CD4-positive, CD25-positive, alpha-beta regulatory T cell (primary cell): ENCODE measurements at regions not wholly inside any gene's neighbourhood (a gene's known extent, or its start where the extent isn't known, plus 50 kb on each side); places are given as distances from the start of the nearest gene placed in this dataset.

Experiments
- ATAC-seq, 2 donors: fragments of 150-1000 bp; cut with Tn5 transposase; one replicate each; pipeline ENCODE4 v1.10.0; 2021; ENCODE audit warnings: low read depth in 2 of 2, moderate number of reproducible peaks in 2 of 2, moderate library complexity in 1 of 2
- DNase-seq, 3 donors: peaks; one replicate each; pipeline versions ENCODE4 v3.0.0 to v3.0.0-alpha.2; 2012 to 2022; ENCODE audit warnings: mixed read lengths in 1 of 3
- H3K27ac ChIP-seq: one replicate; pipeline ENCODE4 v1.7.0; 2013; ENCODE audit warnings: mild to moderate bottlenecking, low read length; ENCODE audit not compliant: insufficient read depth, poor library complexity, severe bottlenecking
- H3K27me3 ChIP-seq: one replicate; pipeline ENCODE4 v1.7.0; 2013; ENCODE audit warnings: low read length; ENCODE audit not compliant: control insufficient read depth, insufficient read depth
- H3K36me3 ChIP-seq: one replicate; pipeline ENCODE4 v1.7.0; 2013; ENCODE audit warnings: mild to moderate bottlenecking, low read length, moderate library complexity; ENCODE audit not compliant: control insufficient read depth, insufficient read depth
- H3K4me1 ChIP-seq: 2 replicates; pipeline ENCODE4 v1.7.0; 2013; ENCODE audit warnings: mild to moderate bottlenecking, low read length; ENCODE audit not compliant: insufficient read depth, control insufficient read depth, poor library complexity, severe bottlenecking
- H3K4me3 ChIP-seq: one replicate; pipeline ENCODE4 v1.7.0; 2013; ENCODE audit warnings: low read depth, mild to moderate bottlenecking, low read length, moderate library complexity
- H3K9me3 ChIP-seq, 2 experiments: 1 replicate in 1 of 2; 2 replicates in 1 of 2; pipeline ENCODE4 v1.7.0; 2013; ENCODE audit warnings: low read length in 2 of 2, mild to moderate bottlenecking in 1 of 2, moderate library complexity in 1 of 2; ENCODE audit not compliant: control insufficient read depth in 2 of 2
- H3K27ac Mint-ChIP-seq, 3 donors: one replicate each; pipeline ENCODE4 v1.8.0; 2020 to 2022; ENCODE audit warnings: mild to moderate bottlenecking in 3 of 3, mixed read lengths in 3 of 3, moderate library complexity in 2 of 3
- H3K27me3 Mint-ChIP-seq: one replicate; pipeline ENCODE4 v1.8.0; 2022; ENCODE audit warnings: mild to moderate bottlenecking, mixed read lengths
- H3K36me3 Mint-ChIP-seq: one replicate; pipeline ENCODE4 v1.8.0; 2020; ENCODE audit warnings: mixed read lengths
- H3K4me1 Mint-ChIP-seq, 4 donors: one replicate each; pipeline ENCODE4 v1.8.0; 2020 to 2022; ENCODE audit warnings: mixed read lengths in 4 of 4, mild to moderate bottlenecking in 1 of 4
- H3K4me3 Mint-ChIP-seq, 4 donors: one replicate each; pipeline ENCODE4 v1.8.0; 2020 to 2022; ENCODE audit warnings: mild to moderate bottlenecking in 4 of 4, mixed read lengths in 4 of 4, moderate library complexity in 3 of 4
- H3K9me3 Mint-ChIP-seq, 7 donors: one replicate each; pipeline ENCODE4 v1.8.0; 2020 to 2022; ENCODE audit warnings: mixed read lengths in 7 of 7, mild to moderate bottlenecking in 3 of 7, moderate library complexity in 2 of 7

DNA sequence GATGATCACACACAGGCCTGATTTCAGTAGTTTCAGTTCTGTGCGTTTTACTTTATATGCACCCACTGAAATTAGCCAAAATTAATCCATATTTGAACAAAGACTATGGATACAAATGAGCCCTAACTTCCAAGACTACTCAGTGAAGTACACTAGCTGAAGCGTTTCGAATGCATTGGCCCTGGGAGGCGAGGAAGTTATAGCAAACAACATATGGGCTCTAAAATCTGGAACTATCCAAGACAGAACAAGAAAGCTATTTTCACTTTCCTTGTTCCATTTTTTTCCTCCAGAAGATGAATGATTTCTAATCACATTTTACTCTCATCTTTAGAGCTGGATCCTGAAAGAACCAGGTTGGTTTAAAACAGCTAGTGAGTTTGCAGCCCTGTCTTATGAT lies 399.4 kb upstream of the HNRNPA3 start:
- Histone ChIP-seq H3K36me3 (no peaks in the 10 kb centered on the region), H3K27me3 (peaks cover 4% of the 10 kb centered on the region), H3K27ac (no peak overlapping the region), H3K4me1 (no peaks in the 10 kb centered on the region), H3K9me3 (no peaks in the 10 kb centered on the region), H3K4me3 (no peak overlapping the region)
- peaks cover 4% of the 10 kb centered on the region for H3K27me3 Mint-ChIP-seq
- no peaks in the 10 kb centered on the region for H3K36me3 Mint-ChIP-seq
- H3K4me3 Mint-ChIP-seq: no peak overlapping the region
- H3K27ac Mint-ChIP-seq: no peak overlapping the region
- H3K9me3 Mint-ChIP-seq: no peaks in the 10 kb centered on the region
- DNase-seq: no peak
- peaks cover 0 to 3% (median 1%) of the 10 kb centered on the region in 4 donors for H3K4me1 Mint-ChIP-seq
- no peak for ATAC-seq

DNA sequence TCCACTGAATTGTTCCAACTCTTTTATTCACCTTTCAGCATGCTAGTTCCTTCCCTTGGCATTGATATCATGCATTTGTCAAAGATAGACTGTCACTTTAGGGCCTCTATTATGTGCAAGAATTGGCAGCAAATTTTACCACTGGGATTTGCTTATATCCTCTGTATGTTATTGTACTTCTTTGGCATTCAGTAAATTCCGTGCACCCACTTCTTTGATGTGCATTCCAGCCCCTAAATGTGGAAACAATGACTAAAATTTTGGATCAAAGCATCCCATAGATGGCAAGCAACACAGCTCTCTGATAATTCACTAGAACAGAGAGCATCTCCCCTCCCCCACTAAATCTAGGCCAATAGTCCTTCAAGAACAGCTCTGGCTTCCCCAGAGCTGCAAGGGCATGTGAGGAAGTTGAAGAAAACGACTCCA lies 399.0 kb upstream of the HNRNPA3 start:
- ATAC-seq (no peak), DNase-seq (no peak)
- H3K27me3 Mint-ChIP-seq: peaks cover 4% of the 10 kb centered on the region
- no peaks in the 10 kb centered on the region for H3K4me1 ChIP-seq
- H3K4me3 Mint-ChIP-seq: no peak overlapping the region
- no peaks in the 10 kb centered on the region for H3K9me3 ChIP-seq
- H3K4me3 ChIP-seq: no peak overlapping the region
- no peak overlapping the region for H3K27ac ChIP-seq
- no peaks in the 10 kb centered on the region for H3K9me3 Mint-ChIP-seq
- peaks cover 0 to 3% (median 1%) of the 10 kb centered on the region in 4 donors for H3K4me1 Mint-ChIP-seq
- H3K36me3 Mint-ChIP-seq: no peaks in the 10 kb centered on the region
- no peak overlapping the region for H3K27ac Mint-ChIP-seq
- H3K36me3 ChIP-seq: no peaks in the 10 kb centered on the region
- peaks cover 4% of the 10 kb centered on the region for H3K27me3 ChIP-seq

DNA sequence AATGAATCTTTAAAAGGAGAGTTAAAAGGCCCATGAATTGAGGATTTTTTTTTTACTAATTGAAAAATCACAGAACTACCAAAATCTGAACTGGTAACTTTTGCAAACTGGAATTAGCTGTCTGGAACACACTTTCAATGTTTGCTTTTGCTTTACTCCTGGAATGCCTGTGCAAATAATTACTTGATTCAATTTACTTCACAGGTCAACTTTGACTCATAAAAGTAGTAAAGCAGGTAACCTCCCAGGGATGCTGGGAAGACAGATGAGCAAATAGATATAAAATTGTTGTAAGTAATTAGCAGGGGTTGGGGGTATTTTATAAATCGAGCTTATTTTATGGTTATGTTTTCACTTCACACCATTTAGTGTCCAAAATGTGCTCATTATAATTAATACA lies 398.3 kb upstream of the HNRNPA3 start:
- Mint-ChIP-seq H3K27me3 (peaks cover 4% of the 10 kb centered on the region), H3K4me3 (no peak overlapping the region), H3K27ac (no peak overlapping the region), H3K9me3 (no peaks in the 10 kb centered on the region), H3K4me1 (peaks cover 0 to 3% (median 1%) of the 10 kb centered on the region in 4 donors), H3K36me3 (no peaks in the 10 kb centered on the region)
- no peak overlapping the region for H3K4me3 ChIP-seq
- no peaks in the 10 kb centered on the region for H3K9me3 ChIP-seq
- H3K36me3 ChIP-seq: no peaks in the 10 kb centered on the region
- peaks cover 4% of the 10 kb centered on the region for H3K27me3 ChIP-seq
- DNase-seq: no peak
- H3K27ac ChIP-seq: no peak overlapping the region
- H3K4me1 ChIP-seq: no peaks in the 10 kb centered on the region
- no peak for ATAC-seq

DNA sequence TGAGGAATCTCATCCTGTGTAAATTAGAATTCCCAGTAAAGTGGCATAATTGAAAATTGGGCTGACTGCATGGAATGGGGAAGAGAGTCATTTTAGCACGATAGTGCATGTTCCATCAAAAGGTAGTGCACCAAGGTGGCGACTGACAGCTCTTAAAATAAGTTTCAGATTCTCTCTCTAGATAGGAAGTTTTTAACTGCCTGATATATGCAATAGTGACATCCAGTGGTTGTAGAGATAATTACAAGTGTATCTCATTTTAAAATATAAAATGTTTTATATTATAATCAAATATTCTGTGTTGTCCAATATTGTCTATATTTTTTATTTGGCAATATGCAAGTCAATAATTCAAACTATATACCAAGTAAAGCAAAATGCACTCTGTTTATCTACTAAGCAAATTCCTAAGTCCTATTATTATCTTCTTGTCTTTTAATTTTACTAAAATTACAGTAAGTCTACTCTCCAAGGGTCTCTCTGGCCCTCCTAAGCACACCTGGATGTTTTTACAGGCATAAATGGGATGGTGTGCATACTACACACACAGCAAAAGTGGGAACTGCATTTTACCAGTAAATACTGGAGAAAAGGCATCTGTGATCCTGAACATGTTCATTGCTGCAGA lies 397.7 kb upstream of the HNRNPA3 start:
- H3K36me3 Mint-ChIP-seq: no peaks in the 10 kb centered on the region
- Histone ChIP-seq H3K4me3 (no peak overlapping the region), H3K27me3 (peaks cover 4% of the 10 kb centered on the region), H3K9me3 (no peaks in the 10 kb centered on the region), H3K4me1 (no peaks in the 10 kb centered on the region), H3K36me3 (no peaks in the 10 kb centered on the region), H3K27ac (no peak overlapping the region)
- H3K4me3 Mint-ChIP-seq: no peak overlapping the region
- peak in 2 of 3 donors; percentile 10 to 47 for DNase-seq
- peaks cover 4% of the 10 kb centered on the region for H3K27me3 Mint-ChIP-seq
- peaks cover 0 to 3% (median 1%) of the 10 kb centered on the region in 4 donors for H3K4me1 Mint-ChIP-seq
- no peak overlapping the region for H3K27ac Mint-ChIP-seq
- peak in 1 of 2 donors; percentile 53 for ATAC-seq
- H3K9me3 Mint-ChIP-seq: no peaks in the 10 kb centered on the region

DNA sequence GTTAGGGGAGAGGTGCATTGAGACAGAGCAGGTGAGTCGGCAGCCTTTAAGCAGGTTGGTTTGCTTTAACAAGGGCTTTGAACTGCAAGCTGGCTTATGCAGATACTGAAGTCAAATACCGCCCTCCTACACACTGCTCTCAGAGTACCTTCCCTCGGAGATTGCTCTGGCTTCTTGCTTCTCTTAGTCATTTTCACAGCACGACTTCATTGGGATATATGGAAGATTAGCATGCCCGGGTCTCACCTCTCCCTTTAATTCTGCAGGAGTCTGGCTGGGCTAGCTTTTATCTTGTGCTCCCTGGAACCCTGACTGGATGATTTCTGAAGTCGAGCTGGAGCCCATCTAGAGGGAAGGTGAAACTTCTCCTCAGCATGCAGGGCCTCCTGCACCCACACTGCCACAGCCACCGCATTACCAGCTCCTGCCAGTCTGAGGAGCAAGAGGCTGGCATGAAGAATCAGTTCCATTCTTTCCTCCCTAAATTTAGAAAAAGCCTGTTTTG lies 395.5 kb upstream of the HNRNPA3 start:
- Mint-ChIP-seq H3K27me3 (peaks cover 4% of the 10 kb centered on the region), H3K4me1 (peaks cover 0 to 3% (median 1%) of the 10 kb centered on the region in 4 donors), H3K36me3 (no peaks in the 10 kb centered on the region), H3K4me3 (no peak overlapping the region), H3K9me3 (no peaks in the 10 kb centered on the region), H3K27ac (peak overlapping the region in 1 of 3 donors; percentile 63)
- DNase-seq: peak in 1 of 3 donors; percentile 11
- Histone ChIP-seq H3K36me3 (no peaks in the 10 kb centered on the region), H3K27me3 (peaks cover 1% of the 10 kb centered on the region), H3K4me3 (no peak overlapping the region), H3K4me1 (no peaks in the 10 kb centered on the region), H3K27ac (no peak overlapping the region), H3K9me3 (no peaks in the 10 kb centered on the region)
- no peak for ATAC-seq

DNA sequence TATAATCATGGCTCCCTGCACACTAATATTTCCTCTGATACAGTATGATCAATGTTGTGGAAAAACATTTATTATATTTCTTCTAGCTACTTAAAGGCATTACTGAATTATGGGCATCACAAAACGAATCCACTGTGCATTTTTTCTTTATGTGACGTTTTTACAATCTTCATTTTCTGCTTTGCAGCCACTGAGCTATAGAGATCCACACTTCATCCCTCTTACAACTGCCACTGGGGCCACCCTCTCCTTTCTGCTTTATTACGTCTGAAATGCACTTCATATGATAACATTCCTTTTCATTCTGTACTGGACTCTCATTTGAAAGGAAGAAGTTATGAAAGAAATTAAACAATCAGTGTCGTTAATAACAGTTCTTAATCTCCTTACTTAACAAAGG lies 394.5 kb upstream of the HNRNPA3 start:
- no peak overlapping the region for H3K27ac ChIP-seq
- no peaks in the 10 kb centered on the region for H3K4me1 ChIP-seq
- no peaks in the 10 kb centered on the region for H3K36me3 Mint-ChIP-seq
- no peaks in the 10 kb centered on the region for H3K9me3 ChIP-seq
- no peak overlapping the region for H3K27ac Mint-ChIP-seq
- peaks cover 0 to 3% (median 1%) of the 10 kb centered on the region in 4 donors for H3K4me1 Mint-ChIP-seq
- DNase-seq (no peak), ATAC-seq (no peak)
- H3K4me3 Mint-ChIP-seq: no peak overlapping the region
- no peak overlapping the region for H3K4me3 ChIP-seq
- no peaks in the 10 kb centered on the region for H3K9me3 Mint-ChIP-seq
- H3K27me3 ChIP-seq: peaks cover 1% of the 10 kb centered on the region
- peaks cover 8% of the 10 kb centered on the region for H3K27me3 Mint-ChIP-seq
- no peaks in the 10 kb centered on the region for H3K36me3 ChIP-seq

DNA sequence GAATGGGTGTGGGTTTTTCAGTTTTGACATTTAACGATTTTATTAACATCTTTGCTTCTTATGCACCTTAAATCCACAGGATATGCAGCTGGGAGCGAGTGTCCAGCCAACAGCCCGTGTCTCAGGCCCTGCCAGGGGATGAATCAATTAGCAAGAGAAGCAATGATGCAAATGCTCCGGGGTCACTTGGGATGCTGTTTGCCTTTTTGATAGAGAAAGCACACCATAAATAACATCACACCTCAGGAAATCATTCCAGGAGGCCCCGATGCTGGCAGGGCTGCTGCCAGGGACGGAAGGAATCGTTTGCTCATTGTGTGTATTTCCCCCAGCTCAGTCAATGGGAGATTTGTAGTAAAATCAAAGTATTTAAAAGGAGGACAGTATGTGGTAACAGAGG lies 394.0 kb upstream of the HNRNPA3 start:
- Histone ChIP-seq H3K27ac (no peak overlapping the region), H3K36me3 (no peaks in the 10 kb centered on the region), H3K27me3 (peaks cover 1% of the 10 kb centered on the region), H3K4me3 (no peak overlapping the region), H3K9me3 (no peaks in the 10 kb centered on the region), H3K4me1 (no peaks in the 10 kb centered on the region)
- Mint-ChIP-seq H3K36me3 (no peaks in the 10 kb centered on the region), H3K27me3 (peaks cover 8% of the 10 kb centered on the region), H3K4me3 (no peak overlapping the region), H3K9me3 (peaks cover 0 to 3% (median 0%) of the 10 kb centered on the region in 7 donors), H3K4me1 (peaks cover 0 to 3% (median 1%) of the 10 kb centered on the region in 4 donors), H3K27ac (no peak overlapping the region)
- no peak for DNase-seq
- no peak for ATAC-seq

DNA sequence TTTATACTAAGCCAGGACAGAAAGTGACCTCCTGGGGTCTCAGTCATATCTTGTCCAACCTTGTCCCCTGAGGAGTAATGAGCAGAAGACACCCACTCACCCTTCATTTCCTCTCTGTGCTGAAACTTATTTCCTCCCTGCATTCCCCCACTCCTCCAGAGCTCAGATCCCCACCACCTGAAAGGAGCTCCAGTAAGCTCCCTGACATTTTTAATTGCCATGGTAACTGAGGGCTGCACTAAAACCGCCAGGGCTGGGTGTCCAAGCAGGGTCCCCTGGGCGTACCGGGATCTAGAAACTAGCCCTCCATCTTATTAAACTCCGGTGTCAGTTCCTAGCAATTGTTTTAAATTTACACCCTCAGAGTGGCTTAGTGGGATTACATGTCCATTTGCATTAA lies 393.3 kb upstream of the HNRNPA3 start:
- Mint-ChIP-seq H3K27me3 (peaks cover 8% of the 10 kb centered on the region), H3K4me1 (peaks cover 0 to 3% (median 1%) of the 10 kb centered on the region in 4 donors), H3K9me3 (peaks cover 0 to 3% (median 0%) of the 10 kb centered on the region in 7 donors), H3K27ac (no peak overlapping the region), H3K36me3 (no peaks in the 10 kb centered on the region), H3K4me3 (no peak overlapping the region)
- Histone ChIP-seq H3K4me1 (no peaks in the 10 kb centered on the region), H3K27ac (no peak overlapping the region), H3K27me3 (peaks cover 1% of the 10 kb centered on the region), H3K36me3 (no peaks in the 10 kb centered on the region), H3K4me3 (no peak overlapping the region), H3K9me3 (no peaks in the 10 kb centered on the region)
- DNase-seq: no peak
- ATAC-seq: no peak
